ENCODE measurements at regions not wholly inside any gene's neighbourhood (a gene's known extent, or its start where the extent isn't known, plus 50 kb on each side); places are given as distances from the start of the nearest gene placed in this dataset.

GRCh38 chrX:18026166-18026565 is 165.1 kb upstream of the RAI2 start:
- H2AFZ ChIP-seq (ENCODE audit: low read depth, low read length), result no peak overlapping the region
- no peaks in the 10 kb centered on the region for H3K4me1 ChIP-seq (replicated peaks in 1 of 2; ENCODE audit: control insufficient read depth in 2 of 2, insufficient read depth in 2 of 2, low read length in 2 of 2)
- WGBS (ENCODE audit: insufficient coverage, low coverage, missing lambda C conversion rate), result 2% methylated on average over 8 of the region's 8 CpGs
- no peaks in the 10 kb centered on the region for H4K20me1 ChIP-seq (replicated peaks; ENCODE audit: control insufficient read depth, insufficient read depth, low read length)
- TF ChIP-seq TSC22D4 (tag; IDR thresholded peaks at IDR 0.05) (no peak), NCOA4 (IDR thresholded peaks at IDR 0.05; ENCODE audit: partially characterized antibody) (no peak), ZBTB43 (CRISPR knock-in tag; IDR thresholded peaks at IDR 0.05) (no peak), AFF4 (CRISPR knock-in tag; IDR thresholded peaks at IDR 0.05) (no peak), ZNF551 (CRISPR knock-in tag; IDR thresholded peaks at IDR 0.05) (no peak), FOXA1 (IDR thresholded peaks at IDR 0.05; ENCODE audit: borderline replicate concordance) (no peak), HNRNPL (IDR thresholded peaks at IDR 0.05; ENCODE audit: low read depth, low read length) (no peak), NFYB (IDR thresholded peaks at IDR 0.05; ENCODE audit: extremely low read depth, insufficient read length) (no peak), POLR2B (IDR thresholded peaks at IDR 0.05; ENCODE audit: low read depth, partially characterized antibody) (no peak), HOXB6 (CRISPR knock-in tag; IDR thresholded peaks at IDR 0.05; ENCODE audit: borderline replicate concordance) (no peak), HNRNPUL1 (IDR thresholded peaks at IDR 0.05; ENCODE audit: low read length) (no peak), NCOA6 (IDR thresholded peaks at IDR 0.05) (no peak), BCOR (IDR thresholded peaks at IDR 0.05) (no peak), TFAP4 (CRISPR knock-in tag; IDR thresholded peaks at IDR 0.05; ENCODE audit: borderline replicate concordance) (no peak), ZNF224 (CRISPR knock-in tag; IDR thresholded peaks at IDR 0.05) (no peak), RAD21 (CRISPR knock-in tag; conservative IDR thresholded peaks at IDR 0.05 in 1 of 2, IDR thresholded peaks at IDR 0.05 in 1 of 2) (no peak), KDM5B (IDR thresholded peaks at IDR 0.05; ENCODE audit: insufficient replicate concordance, low read depth, low read length) (no peak), ADNP (tag; IDR thresholded peaks at IDR 0.05) (no peak)
- in situ Hi-C loops (cut with MboI), result no loop called here
- H3K36me3 ChIP-seq (ENCODE audit: control insufficient read depth, insufficient read depth, low read length), result no peaks in the 10 kb centered on the region
- H3K27me3 ChIP-seq (ENCODE audit: control insufficient read depth in 2 of 2, insufficient read depth in 2 of 2, low read length in 2 of 2), result no peaks in the 10 kb centered on the region; a peak in 1 of 5 replicates
- BruUV-seq (replicated peaks), result no TSS peak
- H3K9me3 ChIP-seq (replicated peaks; ENCODE audit: control insufficient read depth, insufficient read depth, low read depth, low read length), result no peaks in the 10 kb centered on the region
- ATAC-seq (no peak), FAIRE-seq (no peak), DNase-seq (ENCODE audit: extremely low read depth in 1 of 4, low spot score in 3 of 4) (no peak)
- no peak overlapping the region for H3K9ac ChIP-seq (ENCODE audit: insufficient read depth in 1 of 2, low read depth in 2 of 2, low read length in 2 of 2)
- no peak overlapping the region for H3K27ac ChIP-seq (ENCODE audit: extremely low read depth, low read depth, low read length)
- H3K79me2 ChIP-seq (ENCODE audit: control insufficient read depth, insufficient read depth, low read length), result no peaks in the 10 kb centered on the region
- ChIA-PET POLR2A (no interaction called here), CTCF (ENCODE audit: low intra/inter-chr PET ratio) (no interaction called here)
- intact Hi-C loops (cut with micrococcal nuclease), result no loop called here
- no peaks in the 10 kb centered on the region for H3K9me1 ChIP-seq (ENCODE audit: control insufficient read depth, insufficient read depth, low read length)
- no peak overlapping the region for H3K4me2 ChIP-seq (ENCODE audit: insufficient read depth, low read length)
- H3K4me3 ChIP-seq, result no peak overlapping the region

All from K562 (cell line).